Stimulated activated CD8-positive, alpha-beta memory T cell treated with anti-CD3 and anti-CD28 coated beads, Interleukin-2, amount 100 ng/mL, for 48 hours (primary cell): ENCODE measurements at regions not wholly inside any gene's neighbourhood (a gene's known extent, or its start where the extent isn't known, plus 50 kb on each side); places are given as distances from the start of the nearest gene placed in this dataset.
"Not testable (repeated sequence)": the region's sequence is repeated elsewhere in the genome, so short reads cannot be mapped to it uniquely, and the experiment has no call there.

Experiments used
- DNase-seq, 2 donors: peaks; one replicate each; pipeline ENCODE4 v3.0.0-alpha.2; 2020; ENCODE audit warnings: low read depth in 2 of 2

GRCh38 chr5:89351975-89352374, 469.0 kb upstream of the MEF2C start:
- DNase-seq: no peak

- no peak for DNase-seq
Observed at GRCh38 chr5:89351222-89351621, 468.2 kb upstream of the MEF2C start.

GRCh38 chr5:89350684-89351083, 467.7 kb upstream of the MEF2C start:
- no peak for DNase-seq

- DNase-seq: no peak
Observed at GRCh38 chr5:89349246-89349980, 466.4 kb upstream of the MEF2C start.

GRCh38 chr5:89346573-89346972, 463.6 kb upstream of the MEF2C start:
- no peak for DNase-seq

- DNase-seq: no peak
Observed at GRCh38 chr5:89343666-89344065, 460.7 kb upstream of the MEF2C start.

- no peak for DNase-seq
Observed at GRCh38 chr5:89342106-89342876, 459.3 kb upstream of the MEF2C start.

- DNase-seq: no peak
Observed at GRCh38 chr5:89338935-89339334, 456.0 kb upstream of the MEF2C start.

GRCh38 chr5:89336111-89336510, 453.1 kb upstream of the MEF2C start:
- no peak for DNase-seq

GRCh38 chr5:89330140-89330539, 447.2 kb upstream of the MEF2C start:
- DNase-seq: no peak

- DNase-seq: no peak
Observed at GRCh38 chr5:89327608-89328007, 444.6 kb upstream of the MEF2C start.

GRCh38 chr5:89324990-89325389, 442.0 kb upstream of the MEF2C start:
- DNase-seq: no peak

- no peak for DNase-seq
Observed at GRCh38 chr5:89320421-89321277, 437.7 kb upstream of the MEF2C start.

- DNase-seq: not testable (repeated sequence)
Observed at GRCh38 chr5:89317838-89318237, 434.9 kb upstream of the MEF2C start.

GRCh38 chr5:89315286-89316100, 432.5 kb upstream of the MEF2C start:
- DNase-seq: no peak

GRCh38 chr5:89313804-89314588, 431.0 kb upstream of the MEF2C start:
- DNase-seq: no peak

- DNase-seq: no peak
Observed at GRCh38 chr5:89313044-89313443, 430.1 kb upstream of the MEF2C start.

- no peak for DNase-seq
Observed at GRCh38 chr5:89309268-89309667, 426.3 kb upstream of the MEF2C start.

- DNase-seq: no peak
Observed at GRCh38 chr5:89308606-89309040, 425.6 kb upstream of the MEF2C start.

GRCh38 chr5:89307972-89308371, 425.0 kb upstream of the MEF2C start:
- DNase-seq: no peak

GRCh38 chr5:89307141-89307540, 424.2 kb upstream of the MEF2C start:
- DNase-seq: not testable (repeated sequence)
